Left ventricle myocardium inferior (tissue), 1 donor: ENCODE measurements at regions not wholly inside any gene's neighbourhood (a gene's known extent, or its start where the extent isn't known, plus 50 kb on each side); places are given as distances from the start of the nearest gene placed in this dataset.

Experiments used
- DNase-seq: peaks from one replicate; pipeline ENCODE4 v3.0.0-alpha.2; 2020
- H3K27ac ChIP-seq: fragments of 200-600 bp; replicated peaks from 2 replicates; pipeline ENCODE4 v1.8.0; 2021
- H3K27me3 ChIP-seq: fragments of 200-600 bp; 2 replicates; pipeline ENCODE4 v1.8.0; 2021; ENCODE audit warnings: low read depth
- H3K36me3 ChIP-seq: fragments of 200-600 bp; 2 replicates; pipeline ENCODE4 v1.8.0; 2021
- H3K4me1 ChIP-seq: fragments of 200-600 bp; 2 replicates; pipeline ENCODE4 v1.8.0; 2021
- H3K4me3 ChIP-seq: fragments of 200-600 bp; 2 replicates; pipeline ENCODE4 v1.8.0; 2021; ENCODE audit warnings: mild to moderate bottlenecking, moderate library complexity
- H3K9me3 ChIP-seq: fragments of 200-600 bp; replicated peaks from 2 replicates; pipeline ENCODE4 v1.8.0; 2021
- CTCF ChIP-seq: fragments of 200-600 bp; IDR thresholded peaks from 2 replicates; pipeline ENCODE4 v1.8.0; 2021; ENCODE audit warnings: antibody characterized with exemption, mild to moderate bottlenecking, borderline replicate concordance
- intact Hi-C: fragments of 100-400 bp; cut with micrococcal nuclease; formaldehyde crosslinking; loops from one replicate; pipeline ENCODE4 v1.11.0; 2022
- donor health status: DM: no; HTN: yes; CAD: no; lungs with severe emphysema.

GRCh38 chr19:31962561-31962996 lies 382.8 kb upstream of the ZNF507 start:
- no peaks in the 10 kb centered on the region for H3K36me3 ChIP-seq
- H3K27ac ChIP-seq = peak overlapping the region; percentile 46
- no peak for DNase-seq
- TF ChIP-seq CTCF = no peak
- H3K4me3 ChIP-seq = no peak overlapping the region
- no peaks in the 10 kb centered on the region for H3K9me3 ChIP-seq
- peaks cover 3% of the 10 kb centered on the region for H3K27me3 ChIP-seq
- H3K4me1 ChIP-seq = peaks cover 17% of the 10 kb centered on the region
- intact Hi-C loops = no loop called here

- no peak for TF ChIP-seq CTCF
- DNase-seq = peak; percentile 22
- Histone ChIP-seq H3K4me1 (peaks cover 17% of the 10 kb centered on the region), H3K36me3 (no peaks in the 10 kb centered on the region), H3K27me3 (peaks cover 3% of the 10 kb centered on the region), H3K9me3 (no peaks in the 10 kb centered on the region), H3K27ac (peak overlapping the region; percentile 46), H3K4me3 (no peak overlapping the region)
- intact Hi-C loops = no loop called here
Observed at GRCh38 chr19:31963746-31964145, 381.7 kb upstream of the ZNF507 start.

- intact Hi-C loops = no loop called here
- Histone ChIP-seq H3K27ac (no peak overlapping the region), H3K36me3 (no peaks in the 10 kb centered on the region), H3K27me3 (peaks cover under 1% of the 10 kb centered on the region), H3K4me1 (peaks cover 2% of the 10 kb centered on the region), H3K9me3 (no peaks in the 10 kb centered on the region), H3K4me3 (no peak overlapping the region)
- no peak for TF ChIP-seq CTCF
- DNase-seq = no peak
Observed at GRCh38 chr19:31969016-31969415, 376.4 kb upstream of the ZNF507 start.

- no peak overlapping the region for H3K4me3 ChIP-seq
Observed at GRCh38 chr19:31970027-31970461, 375.4 kb upstream of the ZNF507 start.

GRCh38 chr19:31974290-31974689 lies 371.1 kb upstream of the ZNF507 start:
- no peak overlapping the region for H3K27ac ChIP-seq

More at GRCh38 chr19:31970027-31970461, 375.4 kb upstream of the ZNF507 start:
- intact Hi-C loops = no loop called here
- DNase-seq = no peak
- H3K27me3 ChIP-seq = peaks cover 11% of the 10 kb centered on the region
- H3K4me1 ChIP-seq = no peaks in the 10 kb centered on the region
- H3K36me3 ChIP-seq = no peaks in the 10 kb centered on the region
- no peak overlapping the region for H3K27ac ChIP-seq
- TF ChIP-seq CTCF = no peak
- H3K9me3 ChIP-seq = no peaks in the 10 kb centered on the region

More at GRCh38 chr19:31974290-31974689, 371.1 kb upstream of the ZNF507 start:
- TF ChIP-seq CTCF = no peak
- Histone ChIP-seq H3K9me3 (no peaks in the 10 kb centered on the region), H3K4me3 (no peak overlapping the region), H3K36me3 (no peaks in the 10 kb centered on the region), H3K4me1 (no peaks in the 10 kb centered on the region), H3K27me3 (peaks cover 12% of the 10 kb centered on the region)
- intact Hi-C loops = no loop called here
- DNase-seq = no peak
